ENCODE measurements at regions not wholly inside any gene's neighbourhood (a gene's known extent, or its start where the extent isn't known, plus 50 kb on each side); places are given as distances from the start of the nearest gene placed in this dataset.
"Not testable (repeated sequence)": the region's sequence is repeated elsewhere in the genome, so short reads cannot be mapped to it uniquely, and the experiment has no call there.

DNA sequence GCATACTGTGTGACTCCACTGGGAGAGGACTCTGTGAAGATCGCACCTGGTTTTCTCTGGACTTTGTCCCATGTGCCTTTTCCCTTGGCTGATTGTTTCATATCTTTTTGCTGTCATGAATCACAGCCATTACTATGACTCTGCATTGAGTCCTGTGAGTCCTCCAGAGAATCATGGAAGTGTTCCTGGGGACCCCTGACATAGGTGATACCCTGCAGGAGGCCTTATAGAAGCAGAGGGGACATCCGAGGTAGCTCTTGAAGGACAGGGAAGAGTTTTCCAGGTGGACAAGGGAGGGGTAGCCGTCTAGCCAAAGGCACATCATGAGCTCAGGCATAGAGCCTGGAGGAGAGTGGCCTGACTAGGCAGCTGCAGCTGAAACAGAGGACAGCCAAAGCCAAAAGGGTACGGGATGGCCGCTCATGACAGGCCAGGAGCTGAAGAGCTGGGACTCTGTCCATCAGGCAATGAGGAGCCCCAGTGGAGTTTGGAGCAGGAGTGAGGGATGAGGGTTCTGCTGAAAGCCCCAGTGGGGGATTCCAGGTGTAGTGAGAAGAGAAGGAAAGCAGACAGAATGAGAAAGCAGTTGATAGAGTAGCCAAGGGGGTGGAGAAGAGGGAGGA, 86.6 kb upstream of the TOX2 start:
- DNase-seq, result no peak
- Mint-ChIP-seq H3K9me3 (peaks cover 5% of the 10 kb centered on the region), H3K27me3 (peaks cover 27% of the 10 kb centered on the region), H3K4me3 (no peak overlapping the region), H3K4me1 (peaks cover 3% of the 10 kb centered on the region), H3K36me3 (no peaks in the 10 kb centered on the region), H3K27ac (no peak overlapping the region)

- not testable (repeated sequence) for H3K36me3 Mint-ChIP-seq, H3K27ac Mint-ChIP-seq, H3K4me3 Mint-ChIP-seq, DNase-seq, H3K4me1 Mint-ChIP-seq, H3K9me3 Mint-ChIP-seq
- peaks cover 27% of the 10 kb centered on the region for H3K27me3 Mint-ChIP-seq
These were observed 87.7 kb upstream of the TOX2 start for GRCh38 chr20:43826943-43827342.

DNA sequence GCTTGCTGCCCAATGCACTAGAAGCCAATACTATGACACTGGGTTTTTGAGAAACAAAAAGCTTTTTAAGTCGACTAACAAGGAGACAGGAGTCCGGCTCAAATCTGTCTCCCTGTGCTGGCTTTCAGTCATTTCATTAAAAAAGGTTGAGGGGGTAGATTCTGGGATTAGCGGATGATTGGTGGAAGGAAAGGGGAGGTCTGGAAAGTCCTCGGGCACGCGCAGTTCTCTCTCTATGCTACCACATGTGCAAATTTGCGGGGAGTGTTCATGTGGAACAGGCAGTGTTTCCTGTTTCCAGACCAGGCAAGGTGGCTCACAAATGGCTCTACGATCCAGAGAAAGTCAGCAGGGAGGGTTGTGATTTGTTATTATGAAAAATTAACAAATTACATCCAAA, 89.1 kb upstream of the TOX2 start:
- Mint-ChIP-seq H3K4me3 (no peak overlapping the region), H3K27me3 (peaks cover 25% of the 10 kb centered on the region), H3K27ac (no peak overlapping the region), H3K36me3 (no peaks in the 10 kb centered on the region), H3K9me3 (peaks cover 1% of the 10 kb centered on the region), H3K4me1 (peaks cover 12% of the 10 kb centered on the region)
- DNase-seq, result no peak

GRCh38 chr20:43825051-43825402, 89.6 kb upstream of the TOX2 start:
- H3K4me1 Mint-ChIP-seq, result peaks cover 12% of the 10 kb centered on the region
- H3K27me3 Mint-ChIP-seq, result peaks cover 22% of the 10 kb centered on the region
- H3K9me3 Mint-ChIP-seq, result no peaks in the 10 kb centered on the region
- H3K27ac Mint-ChIP-seq, result no peak overlapping the region
- H3K4me3 Mint-ChIP-seq, result no peak overlapping the region
- no peak for DNase-seq
- H3K36me3 Mint-ChIP-seq, result no peaks in the 10 kb centered on the region

DNA sequence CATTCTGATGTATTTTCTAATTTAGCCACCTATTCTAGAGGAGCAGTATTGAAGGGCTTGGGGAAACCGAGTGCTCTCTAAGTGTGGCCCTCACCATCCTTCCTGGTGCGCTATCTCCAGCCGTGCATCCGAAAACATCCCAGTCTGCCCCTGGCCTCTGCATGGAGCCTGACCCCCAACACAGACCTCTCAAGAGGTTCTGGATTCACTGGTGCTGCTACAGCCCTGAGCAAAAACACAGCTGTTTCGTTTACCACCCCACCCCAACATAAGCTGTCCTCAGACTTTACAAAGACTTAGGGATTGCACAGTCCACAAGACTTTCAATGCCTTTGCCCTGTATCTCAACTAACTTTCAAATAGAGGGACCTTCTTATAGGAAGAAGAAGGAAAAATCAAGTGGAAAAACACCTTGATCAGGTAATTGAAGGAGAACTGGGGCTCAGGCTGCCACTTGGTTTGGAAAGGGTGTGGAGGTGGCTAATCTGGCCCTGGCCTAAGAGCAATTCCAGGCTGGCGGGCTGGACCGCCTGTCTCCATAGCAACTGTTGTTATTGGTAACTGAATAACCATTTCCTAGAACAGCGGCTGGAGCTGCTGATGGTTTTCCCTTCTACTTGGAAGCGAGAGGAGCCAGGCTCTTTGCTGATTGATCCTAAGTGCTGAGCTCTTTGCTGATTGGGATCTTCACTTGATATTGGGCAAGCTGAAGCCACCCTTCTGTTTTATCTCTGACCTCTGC, 90.2 kb upstream of the TOX2 start:
- H3K36me3 Mint-ChIP-seq, result no peaks in the 10 kb centered on the region
- DNase-seq, result no peak
- peaks cover 17% of the 10 kb centered on the region for H3K27me3 Mint-ChIP-seq
- no peak overlapping the region for H3K27ac Mint-ChIP-seq
- H3K4me1 Mint-ChIP-seq, result peaks cover 12% of the 10 kb centered on the region
- H3K9me3 Mint-ChIP-seq, result no peaks in the 10 kb centered on the region
- no peak overlapping the region for H3K4me3 Mint-ChIP-seq

DNA sequence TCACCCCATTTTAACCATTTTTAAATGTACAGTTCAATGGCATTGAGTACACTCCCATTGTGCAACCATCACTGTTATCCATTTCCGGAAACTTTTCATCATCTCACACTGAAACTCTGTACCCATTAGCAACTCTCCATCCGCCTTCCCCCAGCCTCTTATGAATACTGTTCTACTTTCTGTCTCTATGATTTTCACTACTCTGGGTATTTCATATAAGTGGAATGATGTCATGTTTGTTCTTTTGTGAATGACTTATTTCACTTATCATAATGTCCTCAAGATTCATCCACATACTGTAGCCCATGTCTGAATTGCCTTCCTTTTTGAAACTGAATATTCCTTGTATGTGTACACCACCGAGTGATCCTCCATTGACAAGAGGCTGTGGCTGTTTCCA, 92.9 kb upstream of the TOX2 start:
- Mint-ChIP-seq H3K4me3 (no peak overlapping the region), H3K9me3 (no peaks in the 10 kb centered on the region), H3K4me1 (peaks cover 12% of the 10 kb centered on the region), H3K27me3 (peaks cover 13% of the 10 kb centered on the region), H3K36me3 (no peaks in the 10 kb centered on the region), H3K27ac (peak overlapping the region; percentile 72)
- no peak for DNase-seq

GRCh38 chr20:43820731-43821330, 93.8 kb upstream of the TOX2 start:
- no peak for DNase-seq
- Mint-ChIP-seq H3K4me3 (no peak overlapping the region), H3K27ac (no peak overlapping the region), H3K9me3 (no peaks in the 10 kb centered on the region), H3K27me3 (peaks cover 10% of the 10 kb centered on the region), H3K36me3 (no peaks in the 10 kb centered on the region), H3K4me1 (peaks cover 12% of the 10 kb centered on the region)

DNA sequence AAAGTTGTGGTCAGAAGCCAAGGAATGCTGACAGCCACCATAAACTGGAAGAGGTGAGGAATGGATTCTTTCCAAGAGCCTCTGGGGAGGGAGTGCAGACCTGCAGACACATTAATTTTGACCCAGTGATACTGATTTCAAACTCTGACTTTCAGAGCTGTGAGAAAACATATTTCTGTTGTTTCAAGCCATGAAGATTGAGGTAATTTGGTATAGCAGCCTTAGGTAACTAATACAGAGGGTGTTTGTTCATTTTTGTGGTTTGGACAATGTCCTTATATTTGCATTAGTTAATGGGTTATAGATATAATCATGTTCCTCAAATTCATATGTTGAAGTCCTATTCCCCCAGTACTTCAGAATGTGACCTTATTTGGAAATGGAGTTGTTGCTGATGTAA, 85.4 kb upstream of the GTSF1L start:
- Mint-ChIP-seq H3K27ac (no peak overlapping the region), H3K36me3 (peaks cover 4% of the 10 kb centered on the region), H3K27me3 (peaks cover 3% of the 10 kb centered on the region), H3K4me3 (no peak overlapping the region), H3K9me3 (peaks cover 19% of the 10 kb centered on the region), H3K4me1 (no peaks in the 10 kb centered on the region)
- no peak for DNase-seq

GRCh38 chr20:43809206-43809819, 82.5 kb upstream of the GTSF1L start:
- Mint-ChIP-seq H3K36me3 (peaks cover 6% of the 10 kb centered on the region), H3K4me3 (no peak overlapping the region), H3K27me3 (peaks cover 8% of the 10 kb centered on the region), H3K27ac (no peak overlapping the region), H3K4me1 (no peaks in the 10 kb centered on the region), H3K9me3 (peaks cover 26% of the 10 kb centered on the region)
- DNase-seq, result no peak

- Mint-ChIP-seq H3K27ac (no peak overlapping the region), H3K4me1 (no peaks in the 10 kb centered on the region)
These were observed 78.0 kb upstream of the GTSF1L start for GRCh38 chr20:43804781-43805180.

DNA sequence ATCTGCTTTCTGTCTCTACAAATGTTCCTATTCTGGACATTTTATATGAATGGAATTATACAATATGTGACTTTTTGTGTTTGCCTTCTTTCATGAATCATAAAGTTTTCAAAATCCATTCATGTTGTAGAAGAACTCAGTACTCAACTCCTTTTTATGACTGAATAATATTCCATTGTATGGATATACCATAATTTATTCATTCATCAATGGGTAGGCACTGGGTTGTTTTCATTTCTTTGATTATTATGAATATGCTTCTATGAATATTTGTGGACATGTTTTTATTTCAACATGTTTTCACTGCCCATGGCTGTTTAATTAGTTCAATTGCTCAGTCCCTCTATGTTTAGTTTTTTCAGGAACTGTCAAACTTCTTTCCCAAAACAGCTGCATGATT, 76.5 kb upstream of the GTSF1L start:
- Mint-ChIP-seq H3K9me3 (peaks cover 20% of the 10 kb centered on the region), H3K27me3 (peaks cover 9% of the 10 kb centered on the region), H3K27ac (no peak overlapping the region), H3K36me3 (peaks cover 3% of the 10 kb centered on the region), H3K4me1 (peaks cover 9% of the 10 kb centered on the region), H3K4me3 (no peak overlapping the region)
- no peak for DNase-seq

More at GRCh38 chr20:43804781-43805180, 78.0 kb upstream of the GTSF1L start:
- no peak for DNase-seq
- no peak overlapping the region for H3K4me3 Mint-ChIP-seq
- peaks cover 26% of the 10 kb centered on the region for H3K9me3 Mint-ChIP-seq
- H3K36me3 Mint-ChIP-seq, result peaks cover 8% of the 10 kb centered on the region
- H3K27me3 Mint-ChIP-seq, result peaks cover 9% of the 10 kb centered on the region

DNA sequence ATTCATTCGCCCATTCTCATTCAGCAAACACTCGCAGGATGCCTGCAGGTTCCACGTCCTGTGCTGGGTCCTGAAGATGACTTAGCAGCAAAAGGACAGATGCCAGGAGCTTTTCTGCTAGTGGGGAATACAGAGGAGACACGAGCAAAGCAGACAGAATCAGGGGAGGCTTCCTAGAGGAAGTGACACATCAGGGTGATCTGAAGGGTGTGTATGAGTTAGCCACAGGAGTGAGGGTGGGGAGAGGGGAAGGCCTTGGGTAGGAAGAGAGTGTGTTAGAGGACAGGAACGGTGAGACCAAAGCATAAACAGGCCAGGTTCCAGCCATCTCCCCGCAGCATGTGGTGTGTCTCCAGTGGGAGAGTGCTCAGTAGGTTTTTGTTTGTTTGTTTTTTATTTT, 73.4 kb upstream of the GTSF1L start:
- no peak overlapping the region for H3K4me3 Mint-ChIP-seq
- peaks cover 9% of the 10 kb centered on the region for H3K4me1 Mint-ChIP-seq
- no peak for DNase-seq
- peaks cover 4% of the 10 kb centered on the region for H3K27me3 Mint-ChIP-seq
- peaks cover 3% of the 10 kb centered on the region for H3K36me3 Mint-ChIP-seq
- peaks cover 16% of the 10 kb centered on the region for H3K9me3 Mint-ChIP-seq
- no peak overlapping the region for H3K27ac Mint-ChIP-seq

GRCh38 chr20:43799741-43800140, 72.9 kb upstream of the GTSF1L start:
- Mint-ChIP-seq H3K36me3 (peaks cover 3% of the 10 kb centered on the region), H3K4me3 (no peak overlapping the region), H3K4me1 (peaks cover 9% of the 10 kb centered on the region), H3K27ac (no peak overlapping the region), H3K9me3 (peaks cover 15% of the 10 kb centered on the region), H3K27me3 (peaks cover 4% of the 10 kb centered on the region)
- no peak for DNase-seq

- no peak for DNase-seq
- peaks cover 2% of the 10 kb centered on the region for H3K36me3 Mint-ChIP-seq
- no peak overlapping the region for H3K27ac Mint-ChIP-seq
- H3K9me3 Mint-ChIP-seq, result peaks cover 13% of the 10 kb centered on the region
- peaks cover 4% of the 10 kb centered on the region for H3K27me3 Mint-ChIP-seq
- H3K4me3 Mint-ChIP-seq, result no peak overlapping the region
- H3K4me1 Mint-ChIP-seq, result peaks cover 9% of the 10 kb centered on the region
These were observed 72.4 kb upstream of the GTSF1L start for GRCh38 chr20:43799150-43799711.

All from activated naive CD8-positive, alpha-beta T cell treated with anti-CD3 and anti-CD28 coated beads for 36 hours (primary cell).